Panc1 (cell line): ENCODE measurements at regions not wholly inside any gene's neighbourhood (a gene's known extent, or its start where the extent isn't known, plus 50 kb on each side); places are given as distances from the start of the nearest gene placed in this dataset.

Experiments used
- ATAC-seq: fragments of 200-7000 bp; cut with Tn5 transposase; 2 replicates; pipeline ENCODE4 v1.9.1; 2020; ENCODE audit warnings: mild to moderate bottlenecking, moderate library complexity
- BruUV-seq: library from RNA; stranded (reverse); fragments of 400-500 nt; replicated peaks from 2 replicates; lab custom pipeline; 2021; lab: Mats Ljungman, UMichigan
- CTCF ChIA-PET: fragments of 300-600 bp; sonication (Branson Sonifier 250); formaldehyde crosslinking; loops from one replicate; lab custom pipeline; 2022; ENCODE audit warnings: antibody characterized with exemption; lab: Charles Lee
- POLR2A ChIA-PET: fragments of 300-600 bp; sonication (Branson Sonifier 250); formaldehyde crosslinking; loops from one replicate; lab custom pipeline; 2022; ENCODE audit warnings: antibody characterized with exemption; lab: Charles Lee
- DNase-seq: peaks from one replicate; pipeline ENCODE4 v3.0.0-alpha.2; 2010; ENCODE audit warnings: low read depth, low spot score
- H3K27ac ChIP-seq: 2 replicates; pipeline ENCODE4 v1.5.1; 2011; ENCODE audit warnings: mild to moderate bottlenecking, low read length, inconsistent platforms
- H3K27me3 ChIP-seq: fragments of 200-500 bp; sonication (Bioruptor generic); 2 replicates; pipeline ENCODE4 v1.6.0; 2014; ENCODE audit warnings: low read length, inconsistent platforms; ENCODE audit not compliant: control insufficient read depth, insufficient read depth
- H3K36me3 ChIP-seq: fragments of 200-500 bp; sonication (Bioruptor generic); 2 replicates; pipeline ENCODE4 v1.5.1; 2014; ENCODE audit warnings: inconsistent platforms, mild to moderate bottlenecking, low read length, moderate library complexity; ENCODE audit not compliant: control insufficient read depth, insufficient read depth
- H3K4me1 ChIP-seq: 2 replicates; pipeline ENCODE4 v1.5.1; 2011; ENCODE audit warnings: inconsistent platforms, mild to moderate bottlenecking, low read length, moderate library complexity; ENCODE audit not compliant: control insufficient read depth, insufficient read depth
- H3K4me3 ChIP-seq, 2 experiments: 2 replicates each; pipeline ENCODE4 v1.5.1; 2011 to 2012; ENCODE audit warnings: low read depth in 2 of 2, low read length in 2 of 2, mild to moderate bottlenecking in 2 of 2, inconsistent platforms in 1 of 2, moderate library complexity in 1 of 2
- H3K9me3 ChIP-seq: fragments of 200-500 bp; sonication (Bioruptor generic); 2 replicates; pipeline ENCODE4 v1.5.1; 2014; ENCODE audit warnings: low read depth, mild to moderate bottlenecking, inconsistent platforms, low read length, moderate library complexity; ENCODE audit not compliant: control insufficient read depth, insufficient read depth
- CTCF ChIP-seq: fragments of 450-650 bp; IDR thresholded peaks from 2 replicates; pipeline ENCODE4 v1.5.1; 2017; ENCODE audit warnings: mild to moderate bottlenecking
- POLR2AphosphoS5 ChIP-seq: IDR thresholded peaks from 2 replicates; pipeline ENCODE4 v1.6.1; 2012; ENCODE audit warnings: mild to moderate bottlenecking, low read depth, low read length, moderate library complexity
- REST ChIP-seq, 2 experiments: IDR thresholded peaks; 2 replicates each; pipeline ENCODE4 v1.6.1; 2011 to 2012; ENCODE audit warnings: low read depth in 2 of 2, control low read depth in 1 of 2, low read length in 1 of 2, mild to moderate bottlenecking in 1 of 2, moderate library complexity in 1 of 2; ENCODE audit not compliant: insufficient read depth in 1 of 2
- SIN3A ChIP-seq: IDR thresholded peaks from 2 replicates; pipeline ENCODE4 v1.6.1; 2012; ENCODE audit warnings: low read depth, mild to moderate bottlenecking, low read length, moderate library complexity, borderline replicate concordance; ENCODE audit not compliant: insufficient read depth
- TCF7L2 ChIP-seq: IDR thresholded peaks from 2 replicates; pipeline ENCODE4 v1.6.1; 2011; ENCODE audit warnings: mild to moderate bottlenecking, low read depth, low read length, inconsistent platforms
- in situ Hi-C: cut with HindIII; loops from 2 replicates; pipeline ENCODE4 v1.10.0; 2016; ENCODE audit warnings: low sequenced_read_pairs, low pct_unique_long_range_greater_than_20kb
- intact Hi-C: fragments of 100-400 bp; cut with micrococcal nuclease; formaldehyde crosslinking; loops from one replicate; pipeline ENCODE4 v1.10.0; 2022; ENCODE audit not compliant: unreplicated experiment

GRCh38 chr16:8408855-8409567 is 181.3 kb downstream of the TMEM114 start:
- ChIA-PET CTCF (no interaction called here), POLR2A (no interaction called here)
- intact Hi-C loops (no loop called here), in situ Hi-C loops (no loop called here)
- TF ChIP-seq TCF7L2 (no peak), SIN3A (no peak), CTCF (no peak), POLR2AphosphoS5 (no peak), REST (IDR thresholded peaks at IDR 0.05; ENCODE audit: insufficient read depth in 1 of 2, low read depth in 2 of 2, low read length in 1 of 2) (no peak)
- no TSS peak for BruUV-seq
- no peak overlapping the region for H3K4me3 ChIP-seq
- no peaks in the 10 kb centered on the region for H3K4me1 ChIP-seq
- no peak for DNase-seq
- H3K36me3 ChIP-seq: no peaks in the 10 kb centered on the region
- no peaks in the 10 kb centered on the region for H3K9me3 ChIP-seq
- ATAC-seq: no peak
- H3K27ac ChIP-seq: no peak overlapping the region
- peaks cover 3% of the 10 kb centered on the region; the same call in 1 of the 2 replicates for H3K27me3 ChIP-seq

DNA sequence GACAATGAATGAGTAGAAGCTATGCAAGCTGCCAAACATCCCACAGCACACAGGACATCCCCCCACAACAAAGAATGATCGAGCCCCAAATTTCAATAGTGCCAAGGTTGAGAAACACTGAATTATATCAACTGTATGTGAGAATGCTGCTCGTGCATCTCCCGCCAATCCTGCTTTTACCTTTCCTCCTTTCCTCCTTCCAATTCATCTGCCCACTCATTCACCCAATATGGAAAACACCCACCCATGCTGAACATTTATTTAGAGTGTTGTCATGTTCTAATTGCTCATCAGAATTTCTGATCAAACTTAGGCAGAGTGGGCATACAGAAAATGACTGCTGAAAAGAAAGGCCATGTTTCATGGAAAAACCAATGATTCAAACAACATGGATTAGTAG is 183.0 kb downstream of the TMEM114 start:
- in situ Hi-C loops (no loop called here), intact Hi-C loops (no loop called here)
- Histone ChIP-seq H3K9me3 (no peaks in the 10 kb centered on the region), H3K4me1 (no peaks in the 10 kb centered on the region), H3K4me3 (no peak overlapping the region), H3K27me3 (peaks cover 3% of the 10 kb centered on the region; the same call in 1 of the 2 replicates), H3K27ac (no peak overlapping the region), H3K36me3 (no peaks in the 10 kb centered on the region)
- CTCF ChIA-PET: no interaction called here
- BruUV-seq: no TSS peak
- no peak for DNase-seq
- ATAC-seq: no peak
- POLR2A ChIA-PET: no interaction called here
- TF ChIP-seq SIN3A (no peak), POLR2AphosphoS5 (no peak), REST (IDR thresholded peaks at IDR 0.05; ENCODE audit: insufficient read depth in 1 of 2, low read depth in 2 of 2, low read length in 1 of 2) (no peak), CTCF (no peak), TCF7L2 (no peak)
